Neuronal stem cell (in vitro differentiated cells): ENCODE measurements at regions not wholly inside any gene's neighbourhood (a gene's known extent, or its start where the extent isn't known, plus 50 kb on each side); places are given as distances from the start of the nearest gene placed in this dataset.

Experiments
- DNase-seq: peaks from one replicate; pipeline ENCODE4 v3.0.0-alpha.2; 2013; ENCODE audit warnings: low spot score
- H2AFZ ChIP-seq: one replicate; pipeline ENCODE4 v1.6.1; 2013; ENCODE audit warnings: mild to moderate bottlenecking, low read length, inconsistent platforms
- H2AK5ac ChIP-seq: 2 replicates; pipeline ENCODE4 v1.6.1; 2013; ENCODE audit warnings: low read depth, mild to moderate bottlenecking, inconsistent platforms, low read length, moderate library complexity, mixed read lengths
- H2BK120ac ChIP-seq: 2 replicates; pipeline ENCODE4 v1.6.1; 2013; ENCODE audit warnings: low read depth, mild to moderate bottlenecking, inconsistent platforms, low read length, moderate library complexity, mixed read lengths
- H2BK12ac ChIP-seq: one replicate; pipeline ENCODE4 v1.6.1; 2013; ENCODE audit warnings: low read length, inconsistent platforms
- H2BK15ac ChIP-seq: 2 replicates; pipeline ENCODE4 v1.6.1; 2013; ENCODE audit warnings: mild to moderate bottlenecking, low read length, inconsistent platforms, mixed read lengths
- H2BK5ac ChIP-seq: one replicate; pipeline ENCODE4 v1.6.1; 2013; ENCODE audit warnings: inconsistent platforms, mild to moderate bottlenecking, low read length, moderate library complexity
- H3K14ac ChIP-seq: one replicate; pipeline ENCODE4 v1.6.1; 2013; ENCODE audit warnings: low read length, inconsistent platforms
- H3K18ac ChIP-seq: 2 replicates; pipeline ENCODE4 v1.6.1; 2013; ENCODE audit warnings: low read length, inconsistent platforms
- H3K23ac ChIP-seq: 2 replicates; pipeline ENCODE4 v1.6.1; 2013; ENCODE audit warnings: low read depth, mild to moderate bottlenecking, mixed read lengths, low read length, inconsistent platforms; ENCODE audit not compliant: poor library complexity
- H3K27ac ChIP-seq: replicated peaks from 3 replicates; pipeline ENCODE4 v1.5.1; 2013; ENCODE audit warnings: low read length, inconsistent platforms
- H3K27me3 ChIP-seq, 3 experiments: 2 replicates each; pipeline ENCODE4 v1.6.1; 2013; ENCODE audit warnings: low read length in 3 of 3, mild to moderate bottlenecking in 2 of 3, inconsistent platforms in 1 of 3, low read depth in 1 of 3, mixed read lengths in 1 of 3, moderate library complexity in 1 of 3; ENCODE audit not compliant: control insufficient read depth in 3 of 3, insufficient read depth in 3 of 3
- H3K36me3 ChIP-seq, 2 donors: replicated peaks in 1 of 2; 2 replicates each; pipeline ENCODE4 v1.6.1; 2013; ENCODE audit warnings: low read length in 2 of 2; ENCODE audit not compliant: control insufficient read depth in 2 of 2, insufficient read depth in 2 of 2
- H3K4ac ChIP-seq: 2 replicates; pipeline ENCODE4 v1.6.1; 2013; ENCODE audit warnings: inconsistent platforms, mild to moderate bottlenecking, low read length, moderate library complexity
- H3K4me1 ChIP-seq, 2 donors: 1 replicate in 1 of 2; 2 replicates in 1 of 2; pipeline ENCODE4 v1.6.1; 2013; ENCODE audit warnings: low read length in 2 of 2, low read depth in 1 of 2; ENCODE audit not compliant: control insufficient read depth in 2 of 2, insufficient read depth in 1 of 2
- H3K4me2 ChIP-seq: one replicate; pipeline ENCODE4 v1.6.1; 2013; ENCODE audit warnings: mild to moderate bottlenecking, low read length, inconsistent platforms; ENCODE audit not compliant: insufficient read depth, poor library complexity, severe bottlenecking
- H3K4me3 ChIP-seq, 2 donors: 2 replicates each; pipeline ENCODE4 v1.5.1; 2013; ENCODE audit warnings: low read length in 2 of 2, mild to moderate bottlenecking in 2 of 2, inconsistent platforms in 1 of 2, moderate library complexity in 1 of 2
- H3K79me1 ChIP-seq: one replicate; pipeline ENCODE4 v1.6.1; 2013; ENCODE audit warnings: low read depth, mild to moderate bottlenecking, inconsistent platforms, low read length, moderate library complexity
- H3K9ac ChIP-seq: one replicate; pipeline ENCODE4 v1.6.1; 2013; ENCODE audit warnings: mild to moderate bottlenecking, low read depth, low read length, inconsistent platforms; ENCODE audit not compliant: poor library complexity
- H3K9me3 ChIP-seq, 2 donors: replicated peaks in 1 of 2; 2 replicates each; pipeline versions ENCODE3 to v1.6.1; 2013; ENCODE audit warnings: low read length in 2 of 2, mild to moderate bottlenecking in 2 of 2, inconsistent platforms in 1 of 2, low read depth in 1 of 2, mixed read lengths in 1 of 2, moderate library complexity in 1 of 2; ENCODE audit not compliant: control insufficient read depth in 2 of 2, insufficient read depth in 1 of 2
- H4K8ac ChIP-seq: one replicate; pipeline ENCODE4 v1.6.1; 2013; ENCODE audit warnings: low read depth, mild to moderate bottlenecking, inconsistent platforms, low read length, moderate library complexity
- H4K91ac ChIP-seq: one replicate; pipeline ENCODE4 v1.6.1; 2013; ENCODE audit warnings: low read length, low read depth, mild to moderate bottlenecking, inconsistent platforms; ENCODE audit not compliant: poor library complexity
- WGBS, 2 donors: extraction: QIAGEN DNeasy Blood & Tissue Kit; methylation state at CpG; one replicate each; pipeline ENCODE4 v1.1.7; 2013; ENCODE audit warnings: missing lambda C conversion rate in 2 of 2, mixed read lengths in 1 of 2; ENCODE audit not compliant: insufficient read length in 2 of 2, insufficient replicate concordance in 1 of 2; ENCODE audit errors: extremely low coverage in 2 of 2; 5-methylcytosine and 5-hydroxymethylcytosine counted together

- peaks cover 0 to 6% of the 10 kb centered on the region in 2 donors for H3K4me1 ChIP-seq
- no peak overlapping the region for H3K23ac ChIP-seq
- H4K8ac ChIP-seq = no peak overlapping the region
- DNase-seq = no peak
- no peak overlapping the region for H3K27ac ChIP-seq
- no peak overlapping the region for H3K4me3 ChIP-seq
- no peaks in the 10 kb centered on the region for H3K79me1 ChIP-seq
- no peaks in the 10 kb centered on the region for H3K9me3 ChIP-seq
- no peak overlapping the region for H3K9ac ChIP-seq
- H3K27me3 ChIP-seq = no peaks in the 10 kb centered on the region
- no peak overlapping the region for H2BK5ac ChIP-seq
- H2BK15ac ChIP-seq = no peak overlapping the region
- no peak overlapping the region for H2AK5ac ChIP-seq
- H3K4me2 ChIP-seq = no peak overlapping the region
- H4K91ac ChIP-seq = no peak overlapping the region
- H2BK120ac ChIP-seq = no peak overlapping the region
- H2AFZ ChIP-seq = no peak overlapping the region
- H3K18ac ChIP-seq = no peak overlapping the region
- H3K4ac ChIP-seq = no peak overlapping the region
- no peak overlapping the region for H3K14ac ChIP-seq
- no peaks in the 10 kb centered on the region for H3K36me3 ChIP-seq
- H2BK12ac ChIP-seq = no peak overlapping the region
Measured at GRCh38 chr1:168468822-168469221, 75.0 kb downstream of the XCL2 start.

- no peak overlapping the region for H2BK5ac ChIP-seq
- H3K18ac ChIP-seq = no peak overlapping the region
- H2AFZ ChIP-seq = no peak overlapping the region
- no peak overlapping the region for H3K14ac ChIP-seq
- H3K36me3 ChIP-seq = no peaks in the 10 kb centered on the region
- no peak overlapping the region for H3K23ac ChIP-seq
- no peak overlapping the region for H3K9ac ChIP-seq
- no peak overlapping the region for H2BK120ac ChIP-seq
- no peak overlapping the region for H3K4me2 ChIP-seq
- H3K4me3 ChIP-seq = no peak overlapping the region
- no peak overlapping the region for H2BK12ac ChIP-seq
- no peaks in the 10 kb centered on the region for H3K27me3 ChIP-seq
- DNase-seq = no peak
- no peak overlapping the region for H3K4ac ChIP-seq
- H3K4me1 ChIP-seq = peaks cover 0 to 6% of the 10 kb centered on the region in 2 donors
- no peak overlapping the region for H2AK5ac ChIP-seq
- no peak overlapping the region for H3K27ac ChIP-seq
- no peak overlapping the region for H4K91ac ChIP-seq
- H4K8ac ChIP-seq = no peak overlapping the region
- WGBS, 2 donors = no CpG with 5 or more reads among the region's 5 CpGs
- H3K79me1 ChIP-seq = no peaks in the 10 kb centered on the region
- no peaks in the 10 kb centered on the region for H3K9me3 ChIP-seq
- no peak overlapping the region for H2BK15ac ChIP-seq
Measured at GRCh38 chr1:168468042-168468809, 75.6 kb downstream of the XCL2 start.

- WGBS, 2 donors = no CpG with 5 or more reads among the region's 3 CpGs
- H3K4ac ChIP-seq = no peak overlapping the region
- H3K27me3 ChIP-seq = no peaks in the 10 kb centered on the region
- no peak overlapping the region for H2AFZ ChIP-seq
- no peaks in the 10 kb centered on the region for H3K9me3 ChIP-seq
- H3K36me3 ChIP-seq = no peaks in the 10 kb centered on the region
- no peak overlapping the region for H3K14ac ChIP-seq
- H3K79me1 ChIP-seq = no peaks in the 10 kb centered on the region
- H3K4me3 ChIP-seq = no peak overlapping the region
- no peak overlapping the region for H3K27ac ChIP-seq
- no peak overlapping the region for H3K4me2 ChIP-seq
- H4K91ac ChIP-seq = no peak overlapping the region
- H3K18ac ChIP-seq = no peak overlapping the region
- no peak overlapping the region for H3K23ac ChIP-seq
- H3K4me1 ChIP-seq = peaks cover 0 to 6% of the 10 kb centered on the region in 2 donors
- H2BK15ac ChIP-seq = no peak overlapping the region
- H2BK120ac ChIP-seq = no peak overlapping the region
- no peak overlapping the region for H2AK5ac ChIP-seq
- no peak overlapping the region for H2BK12ac ChIP-seq
- no peak overlapping the region for H4K8ac ChIP-seq
- H2BK5ac ChIP-seq = no peak overlapping the region
- DNase-seq = no peak
- H3K9ac ChIP-seq = no peak overlapping the region
Measured at GRCh38 chr1:168467452-168467851, 76.3 kb downstream of the XCL2 start.

GRCh38 chr1:168466714-168467131 is 77.1 kb downstream of the XCL2 start:
- Histone ChIP-seq H2BK12ac (no peak overlapping the region), H3K14ac (no peak overlapping the region), H3K23ac (no peak overlapping the region), H3K4ac (no peak overlapping the region), H2BK5ac (no peak overlapping the region), H4K91ac (no peak overlapping the region), H3K79me1 (no peaks in the 10 kb centered on the region), H2BK120ac (no peak overlapping the region), H3K4me2 (no peak overlapping the region), H3K36me3 (no peaks in the 10 kb centered on the region), H3K27me3 (no peaks in the 10 kb centered on the region), H2AFZ (no peak overlapping the region), H4K8ac (no peak overlapping the region), H3K9me3 (no peaks in the 10 kb centered on the region), H3K18ac (no peak overlapping the region), H3K9ac (no peak overlapping the region), H3K4me1 (peaks cover 0 to 6% of the 10 kb centered on the region in 2 donors), H3K27ac (no peak overlapping the region), H2BK15ac (no peak overlapping the region), H3K4me3 (no peak overlapping the region), H2AK5ac (no peak overlapping the region)
- no CpG with 5 or more reads among the region's 1 CpG for WGBS, 2 donors
- DNase-seq = no peak
